ENCODE measurements at regions not wholly inside any gene's neighbourhood (a gene's known extent, or its start where the extent isn't known, plus 50 kb on each side); places are given as distances from the start of the nearest gene placed in this dataset.
A peak's percentile ranks its signal among the peaks of the same experiment; 100 is the strongest.

DNA sequence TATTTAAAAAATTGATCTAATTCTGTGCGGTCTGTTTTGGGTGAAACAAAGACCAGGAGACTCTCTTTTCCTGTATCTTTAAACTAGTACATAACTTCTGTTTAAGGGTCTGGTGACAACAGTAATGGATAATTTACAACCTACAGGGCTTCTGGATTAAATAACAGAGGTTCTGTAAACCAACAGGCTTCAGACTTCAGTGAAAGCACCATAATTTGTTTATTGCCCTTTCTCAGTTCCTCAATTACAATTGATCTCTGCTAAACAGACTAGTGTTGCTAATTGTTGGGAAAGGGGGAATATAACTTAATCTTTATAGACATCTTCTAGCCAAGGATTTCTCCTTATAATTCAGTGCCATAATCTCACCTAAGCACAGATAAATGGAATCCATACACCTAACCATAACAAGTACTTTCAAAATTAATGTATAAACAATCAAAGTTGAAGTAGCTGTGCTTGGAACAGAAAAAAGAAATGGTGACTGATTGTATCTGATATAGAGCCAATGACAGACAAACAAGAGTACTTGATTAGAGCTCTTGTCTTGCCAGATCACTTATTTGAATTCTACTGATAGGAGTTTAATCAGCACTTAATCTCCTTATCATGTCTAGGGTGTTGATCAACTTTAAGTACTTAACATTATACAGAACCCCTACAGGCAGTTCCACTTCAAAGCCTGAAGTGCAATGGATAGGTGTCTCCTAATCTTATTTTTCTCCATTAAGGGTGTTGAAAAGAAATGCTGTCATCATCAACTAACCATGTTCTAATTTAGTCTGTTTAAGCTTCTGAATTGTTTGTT, 536.0 kb downstream of the NR2F1-AS1 start:
- no peak for DNase-seq
- TF ChIP-seq, protein P1, sequence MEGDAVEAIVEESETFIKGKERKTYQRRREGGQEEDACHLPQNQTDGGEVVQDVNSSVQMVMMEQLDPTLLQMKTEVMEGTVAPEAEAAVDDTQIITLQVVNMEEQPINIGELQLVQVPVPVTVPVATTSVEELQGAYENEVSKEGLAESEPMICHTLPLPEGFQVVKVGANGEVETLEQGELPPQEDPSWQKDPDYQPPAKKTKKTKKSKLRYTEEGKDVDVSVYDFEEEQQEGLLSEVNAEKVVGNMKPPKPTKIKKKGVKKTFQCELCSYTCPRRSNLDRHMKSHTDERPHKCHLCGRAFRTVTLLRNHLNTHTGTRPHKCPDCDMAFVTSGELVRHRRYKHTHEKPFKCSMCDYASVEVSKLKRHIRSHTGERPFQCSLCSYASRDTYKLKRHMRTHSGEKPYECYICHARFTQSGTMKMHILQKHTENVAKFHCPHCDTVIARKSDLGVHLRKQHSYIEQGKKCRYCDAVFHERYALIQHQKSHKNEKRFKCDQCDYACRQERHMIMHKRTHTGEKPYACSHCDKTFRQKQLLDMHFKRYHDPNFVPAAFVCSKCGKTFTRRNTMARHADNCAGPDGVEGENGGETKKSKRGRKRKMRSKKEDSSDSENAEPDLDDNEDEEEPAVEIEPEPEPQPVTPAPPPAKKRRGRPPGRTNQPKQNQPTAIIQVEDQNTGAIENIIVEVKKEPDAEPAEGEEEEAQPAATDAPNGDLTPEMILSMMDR (IDR thresholded peaks at IDR 0.05) = no peak
- Histone ChIP-seq H3K36me3 (ENCODE audit: low read depth) (no peaks in the 10 kb centered on the region), H3K4me1 (ENCODE audit: low read depth) (no peaks in the 10 kb centered on the region), H3K9me3 (no peaks in the 10 kb centered on the region), H3K4me3 (no peak overlapping the region)
- no peak for ATAC-seq
- intact Hi-C loops (cut with DNase I, micrococcal nuclease) = no loop called here

DNA sequence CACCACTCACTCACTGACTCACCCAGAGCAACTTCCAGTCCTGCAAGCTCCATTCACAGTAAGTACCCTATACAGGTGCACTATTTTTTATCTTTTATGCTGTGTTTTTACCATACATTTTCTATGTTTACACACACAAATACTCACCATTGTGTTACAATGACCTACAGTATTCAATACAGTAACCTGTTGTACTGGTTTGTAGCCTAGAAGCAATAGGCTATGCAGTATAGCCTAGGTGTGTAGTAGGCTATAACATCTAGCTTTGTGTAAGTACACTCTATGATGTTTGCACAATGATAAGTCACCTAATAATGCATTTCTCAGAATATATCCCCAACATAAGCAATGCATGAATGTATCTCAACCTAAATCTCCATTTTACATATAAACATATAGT, 541.1 kb downstream of the NR2F1-AS1 start:
- H3K9me3 ChIP-seq = no peaks in the 10 kb centered on the region
- H3K4me3 ChIP-seq = no peak overlapping the region
- peak; percentile 24 for ATAC-seq
- no peaks in the 10 kb centered on the region for H3K4me1 ChIP-seq (ENCODE audit: low read depth)
- H3K36me3 ChIP-seq (ENCODE audit: low read depth) = no peaks in the 10 kb centered on the region
- intact Hi-C loops (cut with DNase I, micrococcal nuclease) = no loop called here
- TF ChIP-seq, protein P1 (IDR thresholded peaks at IDR 0.05) = no peak
- no peak for DNase-seq

DNA sequence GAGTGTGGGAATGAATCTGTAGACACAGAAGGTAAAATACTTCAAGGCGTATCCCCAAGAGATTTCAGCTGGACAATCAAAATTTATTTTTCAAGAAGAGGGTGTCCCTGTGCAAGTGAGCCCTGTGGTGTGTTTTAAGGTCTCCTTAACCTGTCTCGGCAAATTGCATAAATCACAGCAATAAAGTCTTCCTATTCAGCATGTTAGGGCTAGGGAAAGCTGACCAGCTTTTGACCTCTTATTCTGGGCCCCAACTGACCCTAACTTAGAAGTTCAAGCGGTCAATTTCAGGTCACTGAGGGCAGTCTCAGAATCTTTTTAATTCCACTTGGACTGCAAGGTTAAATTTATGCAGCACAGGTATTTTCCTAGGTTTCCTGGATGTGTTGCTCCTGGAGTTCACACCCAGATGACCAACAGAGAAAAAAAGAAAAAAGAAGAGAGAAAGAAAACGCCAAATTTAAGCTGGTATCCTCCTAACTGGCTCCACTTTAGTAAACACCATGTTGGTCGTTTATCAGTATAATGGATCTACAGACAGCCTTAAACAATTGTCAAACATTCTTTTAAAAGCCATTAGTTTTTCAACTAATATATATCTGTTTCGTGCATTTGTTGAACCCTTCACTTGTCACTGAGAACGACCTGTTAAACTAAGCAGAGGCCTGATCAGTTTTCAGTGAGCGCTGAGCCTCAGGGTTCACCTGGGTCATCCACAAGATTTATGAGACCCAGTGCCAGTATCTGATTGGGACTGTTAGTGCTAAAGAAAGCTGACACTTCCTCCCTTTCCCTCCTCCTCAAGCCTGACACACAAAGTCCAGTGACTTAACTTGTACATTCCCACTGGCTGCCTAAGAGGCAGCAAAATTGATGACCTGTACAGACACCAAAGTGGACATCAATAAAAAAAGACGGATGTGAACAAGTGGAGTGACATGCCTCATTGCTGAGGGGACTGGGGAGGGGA, 546.1 kb downstream of the NR2F1-AS1 start:
- Histone ChIP-seq H3K4me1 (ENCODE audit: low read depth) (no peaks in the 10 kb centered on the region), H3K4me3 (no peak overlapping the region), H3K36me3 (ENCODE audit: low read depth) (no peaks in the 10 kb centered on the region), H3K9me3 (no peaks in the 10 kb centered on the region)
- no peak for ATAC-seq
- intact Hi-C loops (cut with DNase I, micrococcal nuclease) = no loop called here
- no peak for DNase-seq
- TF ChIP-seq, protein P1 (IDR thresholded peaks at IDR 0.05) = no peak

DNA sequence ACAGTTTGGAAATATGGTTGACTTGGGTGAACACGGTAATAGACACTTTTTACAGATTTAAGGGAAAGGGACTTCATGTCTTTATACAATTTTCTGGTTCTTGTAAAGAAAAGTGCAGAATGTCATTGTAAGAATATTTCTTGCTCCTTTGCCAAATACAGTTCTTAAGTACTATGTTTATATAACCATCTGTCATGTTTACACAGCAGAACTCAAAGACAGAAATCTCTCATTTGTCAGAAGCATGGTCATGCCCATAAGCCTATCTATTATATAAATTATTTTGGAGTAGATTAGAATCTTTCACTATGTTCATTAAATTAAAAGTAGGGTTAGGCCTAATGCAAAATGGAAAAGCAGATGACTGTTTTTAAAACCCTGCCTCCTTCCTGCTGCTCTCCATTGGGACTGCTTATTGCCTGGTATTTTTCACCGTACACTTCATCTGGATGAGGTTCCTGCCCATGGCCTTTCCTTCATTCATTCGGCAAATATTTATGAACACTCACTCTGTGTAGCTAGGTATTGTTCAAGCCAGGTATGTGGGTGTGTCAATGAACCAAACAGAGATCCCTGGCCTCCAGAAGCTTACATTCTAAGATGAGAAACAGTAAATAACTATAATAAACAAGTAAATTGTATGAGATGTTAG, 558.1 kb downstream of the NR2F1-AS1 start:
- Histone ChIP-seq H3K4me3 (no peak overlapping the region), H3K9me3 (no peaks in the 10 kb centered on the region), H3K4me1 (ENCODE audit: low read depth) (no peaks in the 10 kb centered on the region), H3K36me3 (ENCODE audit: low read depth) (no peaks in the 10 kb centered on the region)
- DNase-seq (no peak), ATAC-seq (no peak)
- intact Hi-C loops (cut with DNase I, micrococcal nuclease) = no loop called here
- TF ChIP-seq, protein P1 (IDR thresholded peaks at IDR 0.05) = no peak

DNA sequence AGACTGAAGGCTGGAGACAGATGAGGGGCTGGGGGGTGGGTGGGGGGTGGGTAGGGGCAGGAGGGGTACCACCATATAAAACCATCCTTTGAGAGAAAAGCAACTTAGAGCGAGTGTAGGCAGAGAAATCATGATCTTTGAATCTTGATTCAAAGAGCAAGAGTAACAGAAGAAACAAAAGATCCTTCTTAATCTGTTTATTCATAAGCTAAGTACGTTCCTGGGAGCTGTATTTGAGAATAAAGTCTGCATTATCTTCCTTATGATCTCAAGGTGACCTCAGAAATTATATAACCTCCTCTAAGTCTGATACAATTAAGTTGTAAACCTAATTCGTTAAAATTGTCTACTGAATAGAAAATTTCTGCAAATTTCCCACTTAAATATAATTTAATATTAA, 558.8 kb downstream of the NR2F1-AS1 start:
- intact Hi-C loops (cut with DNase I, micrococcal nuclease) = no loop called here
- DNase-seq (no peak), ATAC-seq (no peak)
- no peak overlapping the region for H3K4me3 ChIP-seq
- no peaks in the 10 kb centered on the region for H3K4me1 ChIP-seq (ENCODE audit: low read depth)
- H3K9me3 ChIP-seq = no peaks in the 10 kb centered on the region
- TF ChIP-seq, protein P1 (IDR thresholded peaks at IDR 0.05) = no peak
- no peaks in the 10 kb centered on the region for H3K36me3 ChIP-seq (ENCODE audit: low read depth)

All from mucosa of descending colon (tissue), 3 donors.